ENCODE measurements at regions not wholly inside any gene's neighbourhood (a gene's known extent, or its start where the extent isn't known, plus 50 kb on each side); places are given as distances from the start of the nearest gene placed in this dataset.

DNA sequence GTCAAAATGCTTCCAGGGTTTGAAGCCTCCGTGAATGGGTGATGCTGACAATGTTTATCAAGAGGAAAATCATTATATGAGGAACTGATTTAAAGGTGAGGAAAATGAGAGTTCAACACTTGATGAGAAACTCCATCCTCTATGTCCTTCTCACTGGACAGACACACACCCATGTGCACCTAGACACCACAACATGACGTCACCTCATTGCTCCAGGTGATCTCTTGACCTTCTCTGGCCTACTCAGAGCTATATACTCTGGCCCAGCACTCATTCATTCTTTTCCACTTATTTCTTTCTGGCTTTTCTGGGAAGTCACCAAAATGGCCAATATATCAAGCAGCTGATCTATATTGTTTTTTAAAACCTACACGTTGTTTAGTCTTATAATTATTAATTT is 778.7 kb upstream of the PCDH20 start:
- Histone ChIP-seq H3K79me2 (ENCODE audit: insufficient read depth, low read length) (no peaks in the 10 kb centered on the region), H3K9ac (ENCODE audit: low read depth, low read length, poor library complexity, severe bottlenecking) (no peak overlapping the region), H3F3A (ENCODE audit: low read depth) (no peaks in the 10 kb centered on the region), H3K27me3 (ENCODE audit: insufficient read depth, low read length, poor library complexity, severe bottlenecking) (no peaks in the 10 kb centered on the region), H3K36me3 (ENCODE audit: insufficient read depth, low read length) (no peaks in the 10 kb centered on the region), H3K9me2 (replicated peaks; ENCODE audit: low read depth, low read length) (no peaks in the 10 kb centered on the region), H3K4me2 (ENCODE audit: low read depth, low read length, poor library complexity, severe bottlenecking) (no peak overlapping the region), H2AFZ (ENCODE audit: low read length) (no peak overlapping the region), H4K20me1 (ENCODE audit: insufficient read depth, low read length, poor library complexity, severe bottlenecking) (no peaks in the 10 kb centered on the region), H3K9me3 (ENCODE audit: insufficient read depth, low read depth, low read length) (no peaks in the 10 kb centered on the region), H3K4me3 (ENCODE audit: low read length, poor library complexity, severe bottlenecking) (no peak overlapping the region), H3K4me1 (ENCODE audit: insufficient read depth, low read length, poor library complexity, severe bottlenecking) (no peaks in the 10 kb centered on the region)
- TF ChIP-seq CTCF (conservative IDR thresholded peaks at IDR 0.05; ENCODE audit: low read length), result no peak

- TF ChIP-seq EZH2phosphoT487 (IDR thresholded peaks at IDR 0.05; ENCODE audit: borderline replicate concordance), result no peak
- no peak for TF ChIP-seq CTCF (conservative IDR thresholded peaks at IDR 0.05; ENCODE audit: low read length)
- H3K9me2 ChIP-seq (replicated peaks; ENCODE audit: low read depth, low read length), result no peaks in the 10 kb centered on the region
These were observed 778.3 kb upstream of the PCDH20 start for GRCh38 chr13:62193919-62194318.

DNA sequence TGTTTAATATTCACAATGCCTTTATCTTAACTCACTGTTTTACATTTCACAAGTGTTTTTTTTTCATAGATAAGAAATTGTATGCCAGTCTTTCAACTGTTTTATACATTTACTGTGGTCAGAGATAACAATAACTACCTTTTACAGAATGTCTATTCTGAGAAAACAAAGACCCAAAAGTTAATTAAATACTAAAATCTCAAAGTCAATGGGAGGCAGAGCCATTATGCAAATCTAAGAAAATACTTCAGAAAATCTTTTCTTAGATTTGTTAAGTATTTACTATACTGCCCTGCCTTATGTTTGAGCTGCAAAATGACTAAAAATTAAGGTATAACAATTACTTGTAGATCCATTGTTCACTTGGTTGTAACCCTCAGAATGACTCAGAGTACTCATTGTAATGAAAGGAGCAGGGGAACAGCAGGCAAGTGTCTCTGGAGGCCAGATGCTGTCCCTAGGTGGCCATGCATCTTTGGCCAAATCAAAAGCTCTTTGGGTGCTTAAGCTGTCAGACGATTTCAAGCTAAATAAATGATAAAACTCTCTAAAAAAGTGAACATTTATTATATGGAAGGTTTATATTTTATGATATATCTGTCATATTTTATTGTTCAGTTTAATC is 770.1 kb upstream of the PCDH20 start:
- H2AFZ ChIP-seq (ENCODE audit: low read length), result no peak overlapping the region
- H4K20me1 ChIP-seq (ENCODE audit: insufficient read depth, low read length, poor library complexity, severe bottlenecking), result no peaks in the 10 kb centered on the region
- no peaks in the 10 kb centered on the region for H3K36me3 ChIP-seq (ENCODE audit: insufficient read depth, low read length)
- H3K9me2 ChIP-seq (replicated peaks; ENCODE audit: low read depth, low read length), result no peaks in the 10 kb centered on the region
- H3K4me2 ChIP-seq (ENCODE audit: low read depth, low read length, poor library complexity, severe bottlenecking), result no peak overlapping the region
- no peak for TF ChIP-seq EZH2phosphoT487 (IDR thresholded peaks at IDR 0.05; ENCODE audit: borderline replicate concordance)
- no peak for TF ChIP-seq CTCF (conservative IDR thresholded peaks at IDR 0.05; ENCODE audit: low read length)
- no peak overlapping the region for H3K4me3 ChIP-seq (ENCODE audit: low read length, poor library complexity, severe bottlenecking)
- no peaks in the 10 kb centered on the region for H3K9me3 ChIP-seq (ENCODE audit: insufficient read depth, low read depth, low read length)
- no peaks in the 10 kb centered on the region for H3K4me1 ChIP-seq (ENCODE audit: insufficient read depth, low read length, poor library complexity, severe bottlenecking)
- H3F3A ChIP-seq (ENCODE audit: low read depth), result no peaks in the 10 kb centered on the region
- no peaks in the 10 kb centered on the region for H3K79me2 ChIP-seq (ENCODE audit: insufficient read depth, low read length)
- H3K9ac ChIP-seq (ENCODE audit: low read depth, low read length, poor library complexity, severe bottlenecking), result no peak overlapping the region
- no peaks in the 10 kb centered on the region for H3K27me3 ChIP-seq (ENCODE audit: insufficient read depth, low read length, poor library complexity, severe bottlenecking)

More at GRCh38 chr13:62193919-62194318, 778.3 kb upstream of the PCDH20 start:
- Histone ChIP-seq H3K4me1 (ENCODE audit: insufficient read depth, low read length, poor library complexity, severe bottlenecking) (no peaks in the 10 kb centered on the region), H3K36me3 (ENCODE audit: insufficient read depth, low read length) (no peaks in the 10 kb centered on the region), H4K20me1 (ENCODE audit: insufficient read depth, low read length, poor library complexity, severe bottlenecking) (no peaks in the 10 kb centered on the region), H3K79me2 (ENCODE audit: insufficient read depth, low read length) (no peaks in the 10 kb centered on the region), H2AFZ (ENCODE audit: low read length) (no peak overlapping the region), H3K27me3 (ENCODE audit: insufficient read depth, low read length, poor library complexity, severe bottlenecking) (no peaks in the 10 kb centered on the region), H3K9me3 (ENCODE audit: insufficient read depth, low read depth, low read length) (no peaks in the 10 kb centered on the region), H3F3A (ENCODE audit: low read depth) (no peaks in the 10 kb centered on the region), H3K4me2 (ENCODE audit: low read depth, low read length, poor library complexity, severe bottlenecking) (no peak overlapping the region), H3K4me3 (ENCODE audit: low read length, poor library complexity, severe bottlenecking) (no peak overlapping the region), H3K9ac (ENCODE audit: low read depth, low read length, poor library complexity, severe bottlenecking) (no peak overlapping the region)

Data from Loucy (cell line).